NCI-H748 (cell line): ENCODE measurements at regions not wholly inside any gene's neighbourhood (a gene's known extent, or its start where the extent isn't known, plus 50 kb on each side); places are given as distances from the start of the nearest gene placed in this dataset.
"Not testable (repeated sequence)": the region's sequence is repeated elsewhere in the genome, so short reads cannot be mapped to it uniquely, and the experiment has no call there.

Experiments
- DNase-seq: peaks from one replicate; lab custom pipeline; 2025; ENCODE audit not compliant: unreplicated experiment; lab: John Stamatoyannopoulos, UW

DNA sequence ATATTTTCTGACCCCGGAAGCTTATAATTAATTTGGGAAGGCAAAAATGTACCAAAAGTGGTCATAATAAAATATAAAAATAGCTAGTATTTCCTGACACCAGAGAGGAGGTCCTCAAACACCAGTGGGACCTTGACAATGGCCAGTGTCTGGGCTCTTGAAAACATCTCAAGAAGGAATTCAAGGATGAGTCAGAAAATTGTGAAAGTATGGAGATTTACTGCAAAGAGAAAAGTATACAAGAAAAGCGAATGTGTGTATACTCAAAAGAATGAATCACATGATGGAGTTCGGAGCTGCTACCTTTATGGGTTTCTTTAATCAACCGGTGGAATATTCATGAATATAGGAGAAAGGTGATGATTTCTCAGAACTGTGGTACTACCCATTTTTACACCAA, 1709.0 kb upstream of the WWC1 start:
- DNase-seq = no peak

- no peak for DNase-seq
These were observed 1696.9 kb upstream of the WWC1 start for GRCh38 chr5:166594567-166594966.

GRCh38 chr5:166595274-166595951, 1696.0 kb upstream of the WWC1 start:
- no peak for DNase-seq

DNA sequence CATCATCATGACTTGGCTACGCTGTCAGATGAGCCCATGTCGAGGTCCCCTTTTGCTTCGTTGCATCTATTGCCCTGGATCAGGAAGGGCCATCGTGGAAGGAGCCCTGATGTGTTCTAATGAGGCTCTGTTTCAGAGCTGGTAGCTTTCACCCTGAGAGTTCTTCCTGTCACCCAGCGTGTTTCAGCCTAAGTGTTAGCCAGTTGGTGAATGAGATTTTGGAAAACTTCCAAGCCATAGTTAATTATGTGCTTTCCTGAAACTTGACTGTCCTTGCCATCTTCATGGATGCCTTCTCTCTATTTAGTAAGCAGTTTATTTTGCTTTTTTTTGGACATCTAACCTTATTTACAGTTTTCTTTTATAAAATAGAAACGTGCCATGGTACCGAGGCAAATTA, 1695.4 kb upstream of the WWC1 start:
- DNase-seq = peak; percentile 36

- DNase-seq = no peak
These were observed 1689.2 kb upstream of the WWC1 start for GRCh38 chr5:166602271-166602670.

- DNase-seq = no peak
These were observed 1673.9 kb upstream of the WWC1 start for GRCh38 chr5:166617507-166617906.

GRCh38 chr5:166618526-166618925, 1672.9 kb upstream of the WWC1 start:
- DNase-seq = no peak

- DNase-seq = no peak
These were observed 1666.9 kb upstream of the WWC1 start for GRCh38 chr5:166624573-166624972.

GRCh38 chr5:166625210-166625865, 1666.1 kb upstream of the WWC1 start:
- DNase-seq = no peak

GRCh38 chr5:166637295-166637694, 1654.2 kb upstream of the WWC1 start:
- DNase-seq = no peak

GRCh38 chr5:166639151-166639550, 1652.3 kb upstream of the WWC1 start:
- DNase-seq = no peak

GRCh38 chr5:166640136-166640535, 1651.3 kb upstream of the WWC1 start:
- DNase-seq = not testable (repeated sequence)

- no peak for DNase-seq
These were observed 1642.7 kb upstream of the WWC1 start for GRCh38 chr5:166648736-166649135.

DNA sequence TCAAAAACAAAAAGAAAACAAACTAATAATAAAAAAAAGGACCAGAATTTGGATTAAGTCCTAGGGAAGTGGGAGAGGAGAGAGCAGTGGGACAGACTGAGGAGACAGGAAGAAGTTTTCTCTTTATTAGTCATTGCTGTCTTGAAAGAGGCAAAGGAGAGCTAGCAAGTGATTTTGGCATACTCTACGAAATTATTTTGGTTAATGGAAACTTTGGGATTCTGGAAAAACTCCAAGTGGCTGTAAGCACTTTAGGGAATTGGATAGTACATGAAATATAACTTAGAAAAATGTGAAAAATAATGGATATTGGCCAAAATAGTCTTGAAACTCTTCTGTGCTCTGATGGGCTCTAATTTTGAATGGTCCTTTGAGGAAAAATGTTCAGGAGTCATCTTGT, 1641.8 kb upstream of the WWC1 start:
- no peak for DNase-seq

GRCh38 chr5:166651234-166651633, 1640.2 kb upstream of the WWC1 start:
- no peak for DNase-seq

DNA sequence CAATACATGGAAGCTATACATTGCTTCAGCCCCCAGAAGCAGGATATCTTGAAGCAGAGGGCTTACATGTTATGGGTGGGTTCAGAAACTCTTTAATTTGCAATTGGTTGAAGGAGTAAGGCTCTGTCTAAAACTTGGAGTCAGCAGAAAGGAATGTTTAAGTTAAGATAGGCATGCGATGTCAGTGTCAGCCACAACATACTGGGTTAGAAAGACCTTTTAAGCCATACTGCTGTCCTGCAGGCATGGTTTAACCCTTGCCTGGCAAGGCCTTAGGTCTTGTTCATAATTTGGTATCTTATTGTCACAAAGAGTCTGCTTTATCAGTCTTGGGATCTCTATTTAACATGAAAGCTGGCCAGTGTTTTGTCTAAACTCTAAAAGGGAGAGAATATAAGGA, 1619.6 kb upstream of the WWC1 start:
- no peak for DNase-seq

DNA sequence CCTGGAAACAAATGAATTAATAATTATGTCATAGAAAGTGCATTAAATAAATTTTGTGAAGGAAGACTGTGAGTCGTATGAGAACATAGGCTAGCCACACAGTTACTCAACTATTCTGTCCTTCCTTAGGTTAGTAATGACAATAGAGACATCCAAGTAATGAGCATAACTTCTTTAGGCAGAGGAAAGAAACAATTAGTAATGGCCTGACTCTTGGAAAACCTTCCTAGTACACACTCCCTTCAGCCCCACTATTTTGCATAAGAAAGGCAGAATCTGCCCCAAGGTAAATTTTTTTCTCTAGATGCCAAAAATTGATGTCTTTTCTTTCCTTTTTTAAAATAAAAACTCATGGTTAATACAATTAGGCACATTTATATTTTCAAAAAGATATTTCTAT, 1619.0 kb upstream of the WWC1 start:
- DNase-seq = no peak

DNA sequence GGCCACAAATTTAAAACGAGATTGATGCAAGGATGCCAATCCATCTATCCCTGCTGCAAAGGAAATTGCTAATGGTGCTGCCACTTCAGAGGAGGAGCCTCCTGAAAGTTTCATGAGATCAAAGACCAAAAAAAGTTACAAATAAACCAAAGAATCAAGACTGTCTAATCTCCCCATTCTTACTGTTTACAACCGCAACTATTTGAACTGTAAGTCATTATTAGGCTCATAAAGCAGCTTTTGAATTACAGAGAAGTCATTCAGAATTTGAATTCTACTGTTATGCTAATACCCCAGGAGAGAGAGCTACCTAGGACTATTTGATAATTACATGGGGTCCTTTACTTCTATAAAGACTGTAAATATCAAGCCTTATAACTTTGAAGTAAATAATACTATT, 1613.6 kb upstream of the WWC1 start:
- no peak for DNase-seq

DNA sequence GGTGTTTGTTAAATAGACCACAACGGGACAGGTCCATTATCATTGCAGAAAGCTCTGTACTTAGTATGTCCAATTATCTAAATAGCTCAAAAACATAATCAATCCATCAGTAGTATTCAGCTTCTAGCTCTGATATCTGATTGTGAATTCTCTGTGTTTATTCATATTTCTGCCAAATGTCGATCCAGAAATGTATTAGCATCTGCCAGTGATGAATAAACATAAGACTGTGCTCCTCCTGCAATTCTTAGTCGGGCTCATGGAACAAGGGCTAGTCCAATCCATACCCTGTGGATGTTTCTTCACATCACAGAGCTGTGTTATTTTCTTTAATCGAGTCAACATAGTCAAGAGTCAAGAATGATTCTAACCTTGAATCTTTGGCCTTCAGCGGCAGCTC, 1612.1 kb upstream of the WWC1 start:
- DNase-seq = no peak

- DNase-seq = no peak
These were observed 1596.1 kb upstream of the WWC1 start for GRCh38 chr5:166695326-166695725.

DNA sequence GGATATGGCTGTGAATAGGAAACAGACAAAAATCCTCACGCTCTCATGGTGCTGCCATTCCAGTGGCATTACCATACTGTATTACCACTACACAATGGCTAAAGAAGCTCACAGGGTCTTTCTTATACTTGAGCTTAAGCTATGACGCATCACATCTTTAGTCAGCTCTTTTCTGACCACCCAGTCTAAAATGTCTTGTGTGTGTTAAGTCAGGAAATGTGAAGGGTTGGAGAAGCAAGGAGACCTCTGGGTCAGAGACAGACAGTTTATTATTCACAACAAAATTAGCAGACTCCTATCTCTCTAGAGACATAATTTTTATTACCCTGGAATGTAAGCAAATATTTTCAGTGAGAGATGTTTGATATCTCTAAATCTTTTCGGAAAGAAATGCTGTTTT, 1583.2 kb upstream of the WWC1 start:
- DNase-seq = no peak

- no peak for DNase-seq
These were observed 1581.8 kb upstream of the WWC1 start for GRCh38 chr5:166709691-166710090.

GRCh38 chr5:166710271-166710670, 1581.2 kb upstream of the WWC1 start:
- no peak for DNase-seq
